ENCODE measurements at regions not wholly inside any gene's neighbourhood (a gene's known extent, or its start where the extent isn't known, plus 50 kb on each side); places are given as distances from the start of the nearest gene placed in this dataset.

GRCh38 chr11:41532413-41532812 is 73.0 kb upstream of the LRRC4C start:
- TF ChIP-seq CTCF (IDR thresholded peaks at IDR 0.05) (no peak), POLR2A (IDR thresholded peaks at IDR 0.05) (no peak)

All from esophagus squamous epithelium (tissue), 4 donors.